WTC11 (cell line): ENCODE measurements at regions not wholly inside any gene's neighbourhood (a gene's known extent, or its start where the extent isn't known, plus 50 kb on each side); places are given as distances from the start of the nearest gene placed in this dataset.

ENCODE experiments used
- ATAC-seq: fragments of 200-7000 bp; cut with Tn5 transposase; 2 replicates; pipeline ENCODE4 v1.10.0; 2021; ENCODE audit warnings: mild to moderate bottlenecking, moderate library complexity
- CTCF ChIA-PET: fragments of 300-600 bp; sonication (Branson Sonifier 250); formaldehyde crosslinking; loops from one replicate; lab custom pipeline; 2021; ENCODE audit warnings: antibody characterized with exemption; lab: Charles Lee
- POLR2A ChIA-PET: fragments of 350-600 bp; sonication (Branson Sonifier 250); formaldehyde crosslinking; loops from one replicate; lab custom pipeline; 2021; ENCODE audit warnings: antibody characterized with exemption; lab: Charles Lee
- DNase-seq: peaks from one replicate; pipeline ENCODE4 v3.0.0; 2021; ENCODE audit warnings: low spot score
- H3K27ac Mint-ChIP-seq: 2 replicates; pipeline ENCODE4 v1.8.0; 2021; ENCODE audit warnings: mixed read lengths
- H3K27me3 Mint-ChIP-seq: 2 replicates; pipeline ENCODE4 v1.8.0; 2021; ENCODE audit warnings: low read depth, mild to moderate bottlenecking, moderate library complexity, mixed read lengths
- H3K36me3 Mint-ChIP-seq: 2 replicates; pipeline ENCODE4 v1.8.0; 2021; ENCODE audit warnings: mixed read lengths
- H3K4me1 Mint-ChIP-seq: 2 replicates; pipeline ENCODE4 v1.8.0; 2022; ENCODE audit warnings: mixed read lengths
- H3K4me3 Mint-ChIP-seq: 2 replicates; pipeline ENCODE4 v1.8.0; 2021; ENCODE audit warnings: mild to moderate bottlenecking, moderate library complexity, mixed read lengths
- H3K9me3 Mint-ChIP-seq: 2 replicates; pipeline ENCODE4 v1.8.0; 2021; ENCODE audit warnings: mixed read lengths
- AR ChIP-seq: fragments of 250-450 bp; sonication (Bioruptor Pico); IDR thresholded peaks from 2 replicates; pipeline ENCODE4 v1.9.0; 2021; ENCODE audit warnings: mild to moderate bottlenecking
- CREM ChIP-seq: sonication (generic); formaldehyde crosslinking; IDR thresholded peaks from 2 replicates; pipeline ENCODE4 v1.8.1; 2022; ENCODE audit warnings: mild to moderate bottlenecking, missing genetic modification reagents, moderate library complexity
- E2F1 ChIP-seq: sonication (generic); formaldehyde crosslinking; IDR thresholded peaks from 2 replicates; pipeline ENCODE4 v1.8.0; 2022; ENCODE audit warnings: mild to moderate bottlenecking, missing genetic modification reagents
- EMX1 ChIP-seq: fragments of 250-450 bp; sonication (Bioruptor Pico); IDR thresholded peaks from 2 replicates; pipeline ENCODE4 v1.8.0; 2021; ENCODE audit warnings: mild to moderate bottlenecking
- ERG ChIP-seq: fragments of 250-450 bp; sonication (Bioruptor Pico); IDR thresholded peaks from 2 replicates; pipeline ENCODE4 v1.8.0; 2021; ENCODE audit warnings: mild to moderate bottlenecking
- FOXK1 ChIP-seq: sonication (generic); formaldehyde crosslinking; IDR thresholded peaks from 2 replicates; pipeline ENCODE4 v1.8.0; 2022; ENCODE audit warnings: mild to moderate bottlenecking, moderate library complexity, missing genetic modification reagents
- IRF1 ChIP-seq: sonication (generic); formaldehyde crosslinking; IDR thresholded peaks from 2 replicates; pipeline ENCODE4 v1.8.0; 2023; ENCODE audit warnings: missing genetic modification reagents
- IRF2 ChIP-seq: sonication (generic); formaldehyde crosslinking; IDR thresholded peaks from 2 replicates; pipeline ENCODE4 v1.8.0; 2022; ENCODE audit warnings: low read depth, missing genetic modification reagents, borderline replicate concordance
- KAT7 ChIP-seq: sonication (generic); formaldehyde crosslinking; IDR thresholded peaks from 2 replicates; pipeline ENCODE4 v1.8.1; 2023; ENCODE audit warnings: missing genetic modification reagents, mild to moderate bottlenecking, borderline replicate concordance
- MAX ChIP-seq: sonication (generic); formaldehyde crosslinking; IDR thresholded peaks from 2 replicates; pipeline ENCODE4 v1.8.0; 2022; ENCODE audit warnings: mild to moderate bottlenecking, missing genetic modification reagents
- NR2C2 ChIP-seq: sonication (generic); formaldehyde crosslinking; IDR thresholded peaks from 2 replicates; pipeline ENCODE4 v1.8.0; 2022; ENCODE audit warnings: mild to moderate bottlenecking, missing genetic modification reagents
- OVOL2 ChIP-seq: fragments of 250-450 bp; sonication (Bioruptor Pico); IDR thresholded peaks from 2 replicates; pipeline ENCODE4 v1.9.0; 2021; ENCODE audit warnings: mild to moderate bottlenecking, borderline replicate concordance
- PRDM15 ChIP-seq: sonication (generic); formaldehyde crosslinking; IDR thresholded peaks from 2 replicates; pipeline ENCODE4 v1.8.0; 2022; ENCODE audit warnings: missing genetic modification reagents
- PRRX2 ChIP-seq: fragments of 250-450 bp; sonication (Bioruptor Pico); IDR thresholded peaks from 2 replicates; pipeline ENCODE4 v1.8.0; 2021; ENCODE audit warnings: mild to moderate bottlenecking
- RORB ChIP-seq: fragments of 250-450 bp; sonication (Bioruptor Pico); IDR thresholded peaks from 2 replicates; pipeline ENCODE4 v1.9.0; 2021; ENCODE audit warnings: mild to moderate bottlenecking
- SOX15 ChIP-seq: fragments of 250-450 bp; sonication (Bioruptor Pico); IDR thresholded peaks from 2 replicates; pipeline ENCODE4 v1.9.0; 2021; ENCODE audit warnings: mild to moderate bottlenecking
- TEAD4 ChIP-seq: sonication (generic); formaldehyde crosslinking; IDR thresholded peaks from 2 replicates; pipeline ENCODE4 v1.8.0; 2022; ENCODE audit warnings: mild to moderate bottlenecking, missing genetic modification reagents
- USF1 ChIP-seq: sonication (generic); formaldehyde crosslinking; IDR thresholded peaks from 2 replicates; pipeline ENCODE4 v1.8.0; 2022; ENCODE audit warnings: mild to moderate bottlenecking, missing genetic modification reagents
- USF2 ChIP-seq: sonication (generic); formaldehyde crosslinking; IDR thresholded peaks from 2 replicates; pipeline ENCODE4 v1.8.1; 2023; ENCODE audit warnings: mild to moderate bottlenecking, missing genetic modification reagents, moderate library complexity
- ZMAT4 ChIP-seq: fragments of 250-450 bp; sonication (Bioruptor Pico); IDR thresholded peaks from 2 replicates; pipeline ENCODE4 v1.9.0; 2021; ENCODE audit warnings: mild to moderate bottlenecking
- ZNF219 ChIP-seq: sonication (generic); formaldehyde crosslinking; IDR thresholded peaks from 2 replicates; pipeline ENCODE4 v1.8.0; 2023; ENCODE audit warnings: missing genetic modification reagents, mild to moderate bottlenecking, borderline replicate concordance
- ZNF263 ChIP-seq: sonication (generic); formaldehyde crosslinking; IDR thresholded peaks from 2 replicates; pipeline ENCODE4 v1.8.1; 2022; ENCODE audit warnings: low read depth, mild to moderate bottlenecking, moderate library complexity, missing genetic modification reagents
- ZNF423 ChIP-seq: fragments of 250-450 bp; sonication (Bioruptor Pico); IDR thresholded peaks from 2 replicates; pipeline ENCODE4 v2.1.2; 2022; ENCODE audit warnings: mild to moderate bottlenecking, moderate library complexity

GRCh38 chrX:43560247-43560946 lies 95.7 kb upstream of the MAOA start:
- Mint-ChIP-seq H3K27ac (no peak overlapping the region), H3K27me3 (no peaks in the 10 kb centered on the region), H3K4me3 (no peak overlapping the region), H3K9me3 (0 out of 2 replicates have a peak, but pooled peaks cover 10% of the 10 kb centered on the region), H3K4me1 (peaks cover 27% of the 10 kb centered on the region), H3K36me3 (peaks cover 3% of the 10 kb centered on the region)
- ChIA-PET POLR2A (no interaction called here), CTCF (interaction anchor here (1.2 kb wide), 1 partner anchor 190 kb away, joined by 6 read pairs; no protein-coding TSS in a partner anchor)
- no peak for DNase-seq
- TF ChIP-seq ZNF423 (CRISPR knock-in tag) (no peak), IRF2 (no peak), OVOL2 (CRISPR knock-in tag) (no peak), EMX1 (CRISPR knock-in tag) (no peak), E2F1 (CRISPR knock-in tag) (no peak), ZNF219 (CRISPR knock-in tag) (no peak), MAX (CRISPR knock-in tag) (no peak), ZMAT4 (CRISPR knock-in tag) (no peak), SOX15 (CRISPR knock-in tag) (no peak), USF2 (no peak), KAT7 (CRISPR knock-in tag) (no peak), PRRX2 (CRISPR knock-in tag) (no peak), ERG (CRISPR knock-in tag) (no peak), USF1 (CRISPR knock-in tag) (no peak), TEAD4 (CRISPR knock-in tag) (no peak), RORB (CRISPR knock-in tag) (no peak), ZNF263 (CRISPR knock-in tag) (no peak), NR2C2 (CRISPR knock-in tag) (no peak)
- ATAC-seq = no peak

GRCh38 chrX:43562372-43562771 lies 93.7 kb upstream of the MAOA start:
- CTCF ChIA-PET = interaction anchor here (0.7 kb wide), 1 partner anchor 188 kb away, joined by 5 read pairs; no protein-coding TSS in a partner anchor
- Mint-ChIP-seq H3K4me3 (no peak overlapping the region), H3K4me1 (peaks cover 12% of the 10 kb centered on the region), H3K9me3 (0 out of 2 replicates have a peak, but pooled peaks cover 10% of the 10 kb centered on the region), H3K36me3 (no peaks in the 10 kb centered on the region; the same call in 1 of the 2 replicates), H3K27ac (no peak overlapping the region), H3K27me3 (no peaks in the 10 kb centered on the region; the same call in 1 of the 2 replicates)
- no peak for ATAC-seq
- POLR2A ChIA-PET = interaction anchor here (0.7 kb wide), 1 partner anchor 400 kb away, joined by 6 read pairs; no protein-coding TSS in a partner anchor
- no peak for DNase-seq
- TF ChIP-seq CREM (CRISPR knock-in tag) = no peak
- no peak for TF ChIP-seq AR (CRISPR knock-in tag)
- TF ChIP-seq IRF1 (CRISPR knock-in tag) = no peak
- no peak for TF ChIP-seq FOXK1 (CRISPR knock-in tag)
- no peak for TF ChIP-seq PRDM15
